DMS53 treated with DMSO at 0.1 percent for 48 hours (cell line): ENCODE measurements at regions not wholly inside any gene's neighbourhood (a gene's known extent, or its start where the extent isn't known, plus 50 kb on each side); places are given as distances from the start of the nearest gene placed in this dataset.
"Not testable (repeated sequence)": the region's sequence is repeated elsewhere in the genome, so short reads cannot be mapped to it uniquely, and the experiment has no call there.

Source experiments
- DNase-seq: peaks from one replicate; lab custom pipeline; 2025; ENCODE audit not compliant: unreplicated experiment; lab: John Stamatoyannopoulos, UW

GRCh38 chr4:188432328-188432727, 293.1 kb downstream of the TRIML1 start:
- peak; percentile 27 for DNase-seq

GRCh38 chr4:188433741-188434315, 294.6 kb downstream of the TRIML1 start:
- no peak for DNase-seq

- DNase-seq = no peak
Observed at GRCh38 chr4:188434643-188435042, 295.4 kb downstream of the TRIML1 start.

- DNase-seq = no peak
Observed at GRCh38 chr4:188435381-188435780, 296.1 kb downstream of the TRIML1 start.

- DNase-seq = peak; percentile 60
Observed at GRCh38 chr4:188437535-188437934, 298.3 kb downstream of the TRIML1 start.

GRCh38 chr4:188438391-188438824, 299.2 kb downstream of the TRIML1 start:
- DNase-seq = peak; percentile 90

- DNase-seq = peak; percentile 88
Observed at GRCh38 chr4:188439641-188440311, 300.5 kb downstream of the TRIML1 start.

GRCh38 chr4:188444500-188444899, 305.3 kb downstream of the TRIML1 start:
- no peak for DNase-seq

GRCh38 chr4:188448996-188449395, 309.8 kb downstream of the TRIML1 start:
- not testable (repeated sequence) for DNase-seq

- DNase-seq = no peak
Observed at GRCh38 chr4:188450571-188450970, 311.3 kb downstream of the TRIML1 start.

- no peak for DNase-seq
Observed at GRCh38 chr4:188452097-188452496, 312.9 kb downstream of the TRIML1 start.

- no peak for DNase-seq
Observed at GRCh38 chr4:188454575-188454974, 315.3 kb downstream of the TRIML1 start.

GRCh38 chr4:188455062-188455752, 316.0 kb downstream of the TRIML1 start:
- DNase-seq = no peak

GRCh38 chr4:188459381-188459780, 320.1 kb downstream of the TRIML1 start:
- DNase-seq = no peak

GRCh38 chr4:188463909-188464308, 324.7 kb downstream of the TRIML1 start:
- no peak for DNase-seq

- DNase-seq = no peak
Observed at GRCh38 chr4:188466001-188466400, 326.8 kb downstream of the TRIML1 start.

GRCh38 chr4:188484256-188484655, 345.0 kb downstream of the TRIML1 start:
- no peak for DNase-seq

- no peak for DNase-seq
Observed at GRCh38 chr4:188485906-188486305, 346.7 kb downstream of the TRIML1 start.

GRCh38 chr4:188492886-188493285, 353.6 kb downstream of the TRIML1 start:
- DNase-seq = no peak

- no peak for DNase-seq
Observed at GRCh38 chr4:188495169-188495568, 355.9 kb downstream of the TRIML1 start.

- DNase-seq = no peak
Observed at GRCh38 chr4:188511431-188511830, 372.2 kb downstream of the TRIML1 start.

GRCh38 chr4:188532751-188533150, 393.5 kb downstream of the TRIML1 start:
- DNase-seq = no peak
